Activated T-helper 17 cell treated with anti-CD3 and anti-CD28 coated beads, Interleukin-2, amount 50 U/mL, for 72 hours (primary cell): ENCODE measurements at regions not wholly inside any gene's neighbourhood (a gene's known extent, or its start where the extent isn't known, plus 50 kb on each side); places are given as distances from the start of the nearest gene placed in this dataset.

Experiments
- ATAC-seq: fragments of 150-1000 bp; cut with Tn5 transposase; replicated peaks from 2 replicates; pipeline ENCODE4 v1.10.0; 2021; ENCODE audit warnings: mild to moderate bottlenecking, moderate library complexity
- H3K27ac Mint-ChIP-seq: one replicate; pipeline ENCODE4 v1.8.0; 2022; ENCODE audit warnings: mixed read lengths
- H3K27me3 Mint-ChIP-seq: one replicate; pipeline ENCODE4 v1.8.0; 2022; ENCODE audit warnings: mixed read lengths
- H3K36me3 Mint-ChIP-seq: one replicate; pipeline ENCODE4 v1.8.0; 2022; ENCODE audit warnings: low read depth, mild to moderate bottlenecking, mixed read lengths
- H3K4me1 Mint-ChIP-seq: one replicate; pipeline ENCODE4 v1.8.0; 2022; ENCODE audit warnings: mixed read lengths
- H3K4me3 Mint-ChIP-seq: one replicate; pipeline ENCODE4 v1.8.0; 2022; ENCODE audit warnings: mild to moderate bottlenecking, mixed read lengths
- H3K9me3 Mint-ChIP-seq: one replicate; pipeline ENCODE4 v1.8.0; 2022; ENCODE audit warnings: mixed read lengths

DNA sequence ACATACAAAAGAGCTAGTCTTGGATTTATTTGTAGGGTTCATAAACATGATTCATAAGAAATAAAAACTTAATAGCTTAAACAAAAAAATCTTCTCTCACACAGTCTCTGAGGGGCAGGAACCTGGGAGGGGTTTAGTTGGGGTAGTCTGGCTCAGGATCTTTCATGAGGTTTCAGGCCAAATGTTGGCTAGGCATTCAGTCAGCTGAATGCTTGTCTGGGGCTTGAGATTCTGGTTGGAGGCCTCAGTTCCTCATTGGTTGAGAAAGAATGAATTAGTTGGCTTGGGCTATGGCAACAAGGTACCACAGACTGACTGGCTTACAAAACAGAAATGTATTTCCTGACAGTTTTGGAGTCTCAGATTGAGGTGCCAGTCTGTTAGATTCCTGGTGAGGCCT, 74.3 kb downstream of the ANKRD7 start:
- Mint-ChIP-seq H3K4me3 (no peak overlapping the region), H3K4me1 (no peaks in the 10 kb centered on the region), H3K27ac (no peak overlapping the region), H3K9me3 (no peaks in the 10 kb centered on the region), H3K27me3 (peaks cover 8% of the 10 kb centered on the region), H3K36me3 (no peaks in the 10 kb centered on the region)
- no peak for ATAC-seq

DNA sequence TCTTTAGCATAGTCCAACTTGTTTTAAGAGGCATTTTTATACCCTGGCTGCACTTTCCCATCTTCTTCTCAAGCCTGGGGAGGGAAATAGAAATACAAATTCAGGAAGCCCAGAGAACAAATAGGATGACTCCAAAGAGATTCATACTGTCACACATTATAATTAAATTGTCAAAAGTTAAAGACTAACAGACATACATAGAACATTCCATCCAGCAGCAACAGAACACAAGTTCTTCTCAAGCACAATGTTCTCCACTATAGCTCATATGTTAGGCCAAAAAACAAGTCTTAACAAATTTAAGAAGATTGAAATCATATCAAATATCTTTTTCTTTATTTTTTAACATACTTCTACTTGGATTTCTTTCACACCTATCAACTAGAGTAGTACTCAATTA, 75.7 kb downstream of the ANKRD7 start:
- Mint-ChIP-seq H3K27ac (no peak overlapping the region), H3K36me3 (no peaks in the 10 kb centered on the region), H3K4me3 (no peak overlapping the region), H3K9me3 (no peaks in the 10 kb centered on the region), H3K4me1 (no peaks in the 10 kb centered on the region), H3K27me3 (peaks cover 8% of the 10 kb centered on the region)
- no peak for ATAC-seq

DNA sequence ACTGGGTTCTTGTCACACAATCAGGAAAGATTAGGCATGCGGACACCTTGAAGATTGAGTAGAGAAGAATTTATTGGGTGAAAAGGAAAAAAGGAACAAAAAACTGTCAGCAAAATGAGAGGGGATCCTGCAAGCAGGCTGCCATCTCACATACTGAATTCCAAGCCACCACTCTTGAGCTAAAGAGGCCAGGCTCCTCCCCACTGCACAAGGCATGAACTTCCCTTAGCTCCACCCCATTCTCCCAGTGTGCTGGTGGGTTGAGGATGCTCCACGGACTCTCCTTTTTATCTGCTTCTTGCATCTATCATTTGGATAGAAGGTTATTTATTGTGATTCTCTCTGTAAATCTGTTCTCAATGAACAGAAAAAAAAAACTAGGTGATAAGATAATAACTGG, 79.6 kb downstream of the ANKRD7 start:
- Mint-ChIP-seq H3K36me3 (no peaks in the 10 kb centered on the region), H3K4me1 (no peaks in the 10 kb centered on the region), H3K27ac (no peak overlapping the region), H3K9me3 (no peaks in the 10 kb centered on the region), H3K4me3 (no peak overlapping the region), H3K27me3 (no peaks in the 10 kb centered on the region)
- ATAC-seq, result no peak

DNA sequence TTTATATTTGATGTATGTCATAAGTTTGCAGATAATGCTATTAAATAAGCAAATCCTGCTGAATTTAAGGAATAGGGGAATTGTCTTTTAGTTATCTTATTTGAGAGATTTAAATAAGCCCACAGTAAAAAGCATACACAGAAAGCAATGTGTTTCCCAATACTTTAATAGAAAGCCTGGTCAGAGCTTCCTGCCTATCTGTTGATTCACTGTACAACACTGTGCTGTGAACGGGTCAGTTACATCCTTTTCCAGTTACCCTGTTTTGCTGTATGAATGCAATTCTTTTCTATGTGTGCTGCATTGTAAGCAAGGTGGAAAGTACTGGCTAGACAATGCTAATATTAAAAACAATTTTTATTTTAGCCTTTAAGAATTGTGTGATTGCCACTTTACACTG, 81.2 kb downstream of the ANKRD7 start:
- ATAC-seq, result no peak
- Mint-ChIP-seq H3K4me3 (no peak overlapping the region), H3K27me3 (peaks cover 4% of the 10 kb centered on the region), H3K36me3 (no peaks in the 10 kb centered on the region), H3K4me1 (no peaks in the 10 kb centered on the region), H3K9me3 (peaks cover 4% of the 10 kb centered on the region), H3K27ac (no peak overlapping the region)

DNA sequence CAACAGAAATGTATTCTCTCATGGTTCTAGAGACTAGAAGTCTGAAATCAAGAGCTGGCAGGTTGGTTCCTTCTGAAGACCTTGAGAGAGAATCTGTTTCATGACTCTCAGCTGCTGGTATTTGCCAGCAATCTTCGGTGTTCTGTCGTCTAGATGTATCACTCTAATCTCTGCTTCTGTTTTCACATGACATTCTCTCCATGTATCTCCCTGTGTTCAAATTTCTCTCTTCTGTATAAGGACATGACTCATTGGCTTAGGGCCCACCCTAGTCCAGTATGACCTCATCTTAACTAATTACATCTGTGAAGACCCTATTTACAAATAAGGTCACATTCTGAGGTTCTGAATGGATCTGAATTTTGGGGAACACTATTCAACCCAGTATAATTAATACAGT, 82.3 kb downstream of the ANKRD7 start:
- no peak for ATAC-seq
- Mint-ChIP-seq H3K4me3 (no peak overlapping the region), H3K4me1 (no peaks in the 10 kb centered on the region), H3K9me3 (peaks cover 4% of the 10 kb centered on the region), H3K27ac (no peak overlapping the region), H3K27me3 (peaks cover 4% of the 10 kb centered on the region), H3K36me3 (no peaks in the 10 kb centered on the region)

DNA sequence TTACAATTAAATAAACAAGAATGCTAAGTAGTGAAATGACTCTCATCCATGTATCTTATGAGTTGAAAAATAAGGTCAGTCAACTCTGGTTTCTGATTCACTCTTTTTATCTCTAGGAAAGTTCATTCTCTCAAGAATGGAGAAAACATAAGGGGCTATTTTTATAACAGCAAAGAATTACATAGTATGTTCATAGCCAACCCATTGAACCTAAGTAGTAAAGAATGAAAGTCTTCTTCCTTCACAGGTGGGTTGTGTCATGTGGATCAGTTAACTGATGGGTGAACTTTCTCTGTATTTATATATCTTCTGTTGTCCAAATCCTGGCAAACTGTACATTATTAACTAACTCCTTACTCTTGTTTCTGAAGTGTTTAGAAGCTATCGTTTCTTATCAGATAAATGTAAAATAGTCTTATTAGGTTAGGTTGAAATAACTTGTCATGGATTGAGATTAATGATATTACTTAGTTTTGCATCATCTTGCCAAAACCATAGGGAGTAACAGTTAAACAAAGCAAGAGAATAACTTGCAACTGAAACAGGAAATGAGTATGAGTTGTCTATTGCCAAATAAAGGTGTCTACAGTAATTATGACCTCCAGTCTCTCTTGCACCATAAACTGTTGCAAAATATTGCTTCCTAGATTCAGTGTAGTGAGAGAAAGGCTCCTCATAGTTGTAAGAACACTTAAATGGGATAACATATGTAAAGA, 86.8 kb downstream of the ANKRD7 start:
- H3K36me3 Mint-ChIP-seq, result no peaks in the 10 kb centered on the region
- peak; percentile 42 for ATAC-seq
- peaks cover 4% of the 10 kb centered on the region for H3K9me3 Mint-ChIP-seq
- no peak overlapping the region for H3K4me3 Mint-ChIP-seq
- peaks cover 7% of the 10 kb centered on the region for H3K27me3 Mint-ChIP-seq
- H3K4me1 Mint-ChIP-seq, result no peaks in the 10 kb centered on the region
- no peak overlapping the region for H3K27ac Mint-ChIP-seq

DNA sequence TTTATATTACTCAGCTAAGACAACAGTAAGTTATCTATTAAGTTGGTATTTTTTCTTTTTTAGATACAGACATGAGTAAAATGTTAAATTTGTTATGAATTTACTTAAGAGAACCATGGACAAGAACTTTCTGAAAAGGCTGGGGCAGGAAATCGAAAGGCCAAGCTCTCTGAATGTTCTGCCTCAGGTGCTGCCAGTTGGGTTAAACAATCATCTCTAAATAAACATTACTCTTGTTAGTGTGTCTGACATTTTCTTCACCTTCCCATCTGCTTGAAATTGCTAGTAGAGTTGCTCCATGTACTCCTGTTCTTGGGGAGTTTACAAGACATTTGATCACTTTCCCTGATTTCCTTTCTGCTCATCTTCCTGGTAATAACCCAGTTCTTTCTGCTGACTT, 87.5 kb downstream of the ANKRD7 start:
- peaks cover 7% of the 10 kb centered on the region for H3K27me3 Mint-ChIP-seq

DNA sequence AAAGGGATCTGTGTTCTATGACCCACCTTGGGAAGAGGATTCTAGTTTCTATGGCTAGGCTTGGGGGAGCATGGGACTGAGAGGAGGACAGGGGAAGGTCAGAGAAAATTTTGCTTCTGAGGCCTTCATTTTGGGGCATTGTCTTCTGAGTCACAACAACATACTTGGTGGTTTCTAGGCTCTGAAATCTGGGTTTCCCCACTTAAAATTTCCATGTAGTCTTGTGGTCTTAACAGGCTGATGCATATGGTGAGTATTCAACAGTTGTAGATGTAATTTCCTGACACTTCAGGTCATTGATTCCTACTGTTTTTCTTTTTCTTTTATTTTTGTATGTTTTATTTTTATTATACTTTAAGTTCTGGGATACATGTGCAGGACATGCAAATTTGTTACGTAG, 88.5 kb downstream of the ANKRD7 start:
- no peak overlapping the region for H3K4me3 Mint-ChIP-seq
- H3K27ac Mint-ChIP-seq, result no peak overlapping the region
- H3K27me3 Mint-ChIP-seq, result peaks cover 7% of the 10 kb centered on the region
- peaks cover 4% of the 10 kb centered on the region for H3K9me3 Mint-ChIP-seq
- no peaks in the 10 kb centered on the region for H3K36me3 Mint-ChIP-seq
- no peaks in the 10 kb centered on the region for H3K4me1 Mint-ChIP-seq
- ATAC-seq, result peak; percentile 65

More for the DNA sequence above, 87.5 kb downstream of the ANKRD7 start:
- no peaks in the 10 kb centered on the region for H3K4me1 Mint-ChIP-seq
- no peak for ATAC-seq
- no peak overlapping the region for H3K4me3 Mint-ChIP-seq
- H3K36me3 Mint-ChIP-seq, result no peaks in the 10 kb centered on the region
- H3K27ac Mint-ChIP-seq, result no peak overlapping the region
- peaks cover 4% of the 10 kb centered on the region for H3K9me3 Mint-ChIP-seq

DNA sequence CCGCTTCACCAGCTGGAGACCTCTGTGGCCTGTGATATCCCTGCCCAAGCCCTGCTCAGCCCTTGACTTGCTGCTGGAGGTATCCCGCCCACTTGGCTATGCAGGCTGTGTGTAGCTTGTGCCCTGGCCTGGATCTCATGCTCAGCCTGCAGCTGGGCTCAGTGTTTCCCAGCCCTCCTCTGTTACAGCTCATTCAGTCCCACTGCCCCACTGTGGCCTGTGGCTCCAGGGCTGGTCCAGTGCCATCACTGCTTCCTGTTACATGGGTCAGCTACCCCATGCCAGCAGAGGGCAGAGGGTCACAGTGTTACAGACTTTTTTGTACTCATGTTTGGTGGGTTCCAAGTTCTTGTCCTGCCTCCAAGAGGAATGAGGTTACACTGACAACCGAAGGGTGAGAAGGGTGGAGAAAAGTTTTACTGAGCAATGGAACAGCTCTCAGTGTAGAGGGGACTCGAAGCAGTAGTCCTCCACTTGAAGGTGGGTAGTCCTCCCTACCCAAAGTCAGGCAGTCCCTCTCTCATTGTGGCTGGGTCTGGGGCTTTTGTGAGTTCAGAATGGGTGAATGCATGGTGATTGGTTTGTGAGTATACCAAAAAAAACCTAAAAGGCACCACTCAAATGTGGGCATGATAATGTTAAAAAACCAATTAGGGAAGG, 100.4 kb downstream of the ANKRD7 start:
- no peak for ATAC-seq
- H3K4me3 Mint-ChIP-seq, result no peak overlapping the region
- peaks cover 28% of the 10 kb centered on the region for H3K27me3 Mint-ChIP-seq
- no peaks in the 10 kb centered on the region for H3K4me1 Mint-ChIP-seq
- no peak overlapping the region for H3K27ac Mint-ChIP-seq
- H3K9me3 Mint-ChIP-seq, result no peaks in the 10 kb centered on the region
- no peaks in the 10 kb centered on the region for H3K36me3 Mint-ChIP-seq

DNA sequence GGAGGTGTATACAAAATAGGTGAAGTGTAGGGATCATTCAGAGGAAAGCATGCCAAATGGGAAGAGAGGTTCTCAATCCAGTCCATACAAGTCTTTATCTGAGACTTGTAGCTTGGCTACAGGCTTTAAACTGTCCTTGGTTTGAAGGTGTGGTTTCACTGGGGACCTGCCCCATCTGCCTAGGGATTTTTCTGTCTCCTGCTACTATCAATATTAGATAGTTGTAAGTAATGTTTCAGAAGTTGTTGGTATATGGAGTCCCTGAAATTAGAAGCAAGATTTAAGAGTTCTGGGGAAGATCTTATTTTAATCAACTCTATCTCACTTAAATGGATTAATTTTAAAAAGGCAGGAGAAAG, 100.9 kb downstream of the ANKRD7 start:
- no peaks in the 10 kb centered on the region for H3K36me3 Mint-ChIP-seq
- H3K9me3 Mint-ChIP-seq, result no peaks in the 10 kb centered on the region
- H3K27me3 Mint-ChIP-seq, result peaks cover 32% of the 10 kb centered on the region
- no peak overlapping the region for H3K27ac Mint-ChIP-seq
- H3K4me3 Mint-ChIP-seq, result no peak overlapping the region
- no peaks in the 10 kb centered on the region for H3K4me1 Mint-ChIP-seq
- ATAC-seq, result no peak

DNA sequence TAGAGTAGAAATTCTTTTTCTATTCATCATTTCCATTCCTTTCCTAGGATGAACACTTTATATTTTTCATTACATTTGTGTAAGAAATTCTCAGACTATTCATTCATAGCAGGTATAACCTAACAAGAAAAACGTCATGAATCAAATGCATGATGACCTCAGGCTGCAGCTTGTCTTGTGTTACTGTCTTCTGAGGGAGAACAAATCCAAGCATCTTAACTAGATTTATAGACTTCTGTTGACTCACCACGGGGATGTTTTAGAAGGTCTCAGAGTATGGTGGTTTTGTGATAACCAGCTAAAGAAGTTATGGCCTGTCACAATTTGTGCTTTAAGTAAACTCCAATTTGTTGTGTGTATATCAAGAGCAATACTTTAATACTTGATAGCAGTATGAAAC, 102.7 kb downstream of the ANKRD7 start:
- Mint-ChIP-seq H3K36me3 (no peaks in the 10 kb centered on the region), H3K27ac (no peak overlapping the region)
- no peak for ATAC-seq

DNA sequence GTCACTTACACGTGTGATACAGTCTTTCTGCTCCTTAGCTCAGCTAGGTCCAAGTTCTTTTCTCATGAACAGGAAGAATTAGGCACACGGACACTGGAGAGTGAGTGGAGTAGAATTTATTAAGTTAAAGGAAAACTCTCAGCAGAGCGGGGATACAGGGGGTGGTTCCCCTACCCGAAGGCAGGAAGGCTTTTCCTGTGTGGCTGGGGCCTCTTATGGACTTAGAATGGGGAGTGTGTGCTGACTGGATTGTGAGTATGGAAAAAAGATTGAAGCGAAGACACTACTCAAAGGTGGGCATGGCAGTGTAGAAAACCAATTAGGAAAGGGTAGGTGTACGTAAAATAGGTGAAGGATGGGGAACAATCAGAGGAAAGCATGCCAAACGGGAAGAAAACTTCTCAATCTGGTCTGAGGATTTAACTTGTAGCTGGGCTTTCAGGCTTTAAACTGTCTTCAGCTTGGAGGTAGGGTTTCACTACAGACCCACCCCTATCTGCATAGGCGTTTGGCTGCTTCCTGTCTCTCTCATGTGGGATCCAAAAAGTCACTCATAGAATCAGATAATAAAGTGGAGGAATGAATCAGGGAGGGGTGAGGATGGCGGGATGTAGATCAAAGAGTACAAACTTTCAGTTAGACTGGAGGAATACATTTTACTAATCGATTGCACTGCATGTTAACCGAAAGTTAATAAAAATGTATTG, 104.2 kb downstream of the ANKRD7 start:
- H3K27ac Mint-ChIP-seq, result no peak overlapping the region
- H3K4me1 Mint-ChIP-seq, result no peaks in the 10 kb centered on the region
- ATAC-seq, result no peak
- H3K36me3 Mint-ChIP-seq, result no peaks in the 10 kb centered on the region
- H3K4me3 Mint-ChIP-seq, result no peak overlapping the region
- H3K9me3 Mint-ChIP-seq, result no peaks in the 10 kb centered on the region
- H3K27me3 Mint-ChIP-seq, result peaks cover 25% of the 10 kb centered on the region

More for the DNA sequence above, 102.7 kb downstream of the ANKRD7 start:
- peaks cover 25% of the 10 kb centered on the region for H3K27me3 Mint-ChIP-seq
- H3K9me3 Mint-ChIP-seq, result no peaks in the 10 kb centered on the region
- no peak overlapping the region for H3K4me3 Mint-ChIP-seq
- no peaks in the 10 kb centered on the region for H3K4me1 Mint-ChIP-seq

DNA sequence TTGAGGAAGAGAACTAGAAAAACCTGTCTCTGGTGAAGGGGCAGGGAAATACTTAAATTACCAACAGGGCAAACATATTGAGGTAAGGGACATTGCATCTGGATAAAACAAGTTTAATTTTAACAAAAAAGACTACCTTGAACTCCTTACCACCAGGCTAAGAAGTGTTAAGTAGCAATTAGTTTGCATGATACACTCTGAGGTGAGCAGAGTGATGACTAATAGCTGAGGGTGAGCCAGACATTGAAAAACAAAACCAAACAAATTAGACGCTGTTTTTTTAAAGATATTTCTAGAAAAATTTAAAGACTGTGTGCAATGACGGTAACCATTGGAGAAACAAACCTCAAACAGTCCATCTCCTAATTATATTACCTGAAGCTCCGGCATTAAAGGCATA, 105.9 kb downstream of the ANKRD7 start:
- Mint-ChIP-seq H3K36me3 (no peaks in the 10 kb centered on the region), H3K27me3 (peaks cover 21% of the 10 kb centered on the region), H3K27ac (no peak overlapping the region), H3K4me3 (no peak overlapping the region), H3K9me3 (no peaks in the 10 kb centered on the region), H3K4me1 (no peaks in the 10 kb centered on the region)
- ATAC-seq, result no peak

DNA sequence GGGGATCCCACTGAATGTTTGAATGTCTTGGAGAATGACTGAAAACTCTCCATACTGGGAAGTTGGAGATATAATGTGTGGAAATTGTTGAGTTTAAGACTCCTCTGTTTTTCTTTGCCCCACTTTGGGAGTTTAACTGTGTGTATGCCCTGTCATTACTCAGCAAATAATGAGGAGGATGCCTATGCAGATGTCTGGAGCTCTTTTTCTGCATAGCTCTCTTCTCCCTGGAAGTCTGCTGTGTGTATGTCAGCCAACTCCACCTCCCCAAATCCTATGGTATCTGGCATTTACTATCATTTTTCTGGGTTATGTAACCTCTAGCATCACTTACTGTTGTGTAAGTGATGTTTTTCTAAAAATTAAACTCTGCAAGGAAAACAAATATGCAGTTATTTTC, 122.2 kb downstream of the ANKRD7 start:
- no peak overlapping the region for H3K4me3 Mint-ChIP-seq
- no peaks in the 10 kb centered on the region for H3K9me3 Mint-ChIP-seq
- peaks cover 5% of the 10 kb centered on the region for H3K27me3 Mint-ChIP-seq
- H3K36me3 Mint-ChIP-seq, result no peaks in the 10 kb centered on the region
- ATAC-seq, result no peak
- H3K4me1 Mint-ChIP-seq, result no peaks in the 10 kb centered on the region
- H3K27ac Mint-ChIP-seq, result no peak overlapping the region

DNA sequence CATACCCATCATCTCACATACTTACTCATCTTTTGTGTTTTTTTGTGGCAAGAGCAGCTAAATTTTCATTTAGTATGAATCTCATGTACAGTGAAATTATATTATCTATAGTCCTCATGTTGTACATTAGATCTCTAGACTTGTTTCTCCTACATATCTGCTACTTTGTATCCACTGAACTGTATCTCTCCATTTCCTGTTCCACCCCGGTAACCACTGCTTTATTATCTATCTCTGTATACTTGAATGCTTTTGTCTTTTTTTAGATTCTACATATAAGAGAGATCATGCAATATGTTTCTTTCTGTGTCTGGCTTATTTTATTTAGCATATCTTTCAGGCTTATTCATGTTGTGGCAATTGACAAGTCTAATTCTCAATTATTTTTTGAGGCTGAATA, 125.1 kb downstream of the ANKRD7 start:
- Mint-ChIP-seq H3K9me3 (no peaks in the 10 kb centered on the region), H3K4me3 (no peak overlapping the region), H3K36me3 (no peaks in the 10 kb centered on the region)

More for the DNA sequence above, 125.1 kb downstream of the ANKRD7 start:
- peaks cover 5% of the 10 kb centered on the region for H3K27me3 Mint-ChIP-seq
- no peaks in the 10 kb centered on the region for H3K4me1 Mint-ChIP-seq
- no peak overlapping the region for H3K27ac Mint-ChIP-seq
- no peak for ATAC-seq
